ENCODE measurements at regions not wholly inside any gene's neighbourhood (a gene's known extent, or its start where the extent isn't known, plus 50 kb on each side); places are given as distances from the start of the nearest gene placed in this dataset.
"Not testable (repeated sequence)": the region's sequence is repeated elsewhere in the genome, so short reads cannot be mapped to it uniquely, and the experiment has no call there.

- in situ Hi-C loops (cut with MboI; ENCODE audit: low pct_unique_long_range_greater_than_20kb, low sequenced_read_pairs, unreplicated experiment) = no loop called here
- DNase-seq (ENCODE audit: low spot score) = no peak
- TF ChIP-seq, protein P1, sequence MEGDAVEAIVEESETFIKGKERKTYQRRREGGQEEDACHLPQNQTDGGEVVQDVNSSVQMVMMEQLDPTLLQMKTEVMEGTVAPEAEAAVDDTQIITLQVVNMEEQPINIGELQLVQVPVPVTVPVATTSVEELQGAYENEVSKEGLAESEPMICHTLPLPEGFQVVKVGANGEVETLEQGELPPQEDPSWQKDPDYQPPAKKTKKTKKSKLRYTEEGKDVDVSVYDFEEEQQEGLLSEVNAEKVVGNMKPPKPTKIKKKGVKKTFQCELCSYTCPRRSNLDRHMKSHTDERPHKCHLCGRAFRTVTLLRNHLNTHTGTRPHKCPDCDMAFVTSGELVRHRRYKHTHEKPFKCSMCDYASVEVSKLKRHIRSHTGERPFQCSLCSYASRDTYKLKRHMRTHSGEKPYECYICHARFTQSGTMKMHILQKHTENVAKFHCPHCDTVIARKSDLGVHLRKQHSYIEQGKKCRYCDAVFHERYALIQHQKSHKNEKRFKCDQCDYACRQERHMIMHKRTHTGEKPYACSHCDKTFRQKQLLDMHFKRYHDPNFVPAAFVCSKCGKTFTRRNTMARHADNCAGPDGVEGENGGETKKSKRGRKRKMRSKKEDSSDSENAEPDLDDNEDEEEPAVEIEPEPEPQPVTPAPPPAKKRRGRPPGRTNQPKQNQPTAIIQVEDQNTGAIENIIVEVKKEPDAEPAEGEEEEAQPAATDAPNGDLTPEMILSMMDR (IDR thresholded peaks at IDR 0.05; ENCODE audit: extremely low read depth, insufficient read depth, missing control alignments) = no peak
Observed at GRCh38 chr18:22704586-22704918, 228.6 kb upstream of the RBBP8 start.

- TF ChIP-seq, protein P1 (IDR thresholded peaks at IDR 0.05; ENCODE audit: extremely low read depth, insufficient read depth, missing control alignments) = no peak
- in situ Hi-C loops (cut with MboI; ENCODE audit: low pct_unique_long_range_greater_than_20kb, low sequenced_read_pairs, unreplicated experiment) = no loop called here
- DNase-seq (ENCODE audit: low spot score) = no peak
Observed at GRCh38 chr18:22705328-22705727, 227.8 kb upstream of the RBBP8 start.

DNA sequence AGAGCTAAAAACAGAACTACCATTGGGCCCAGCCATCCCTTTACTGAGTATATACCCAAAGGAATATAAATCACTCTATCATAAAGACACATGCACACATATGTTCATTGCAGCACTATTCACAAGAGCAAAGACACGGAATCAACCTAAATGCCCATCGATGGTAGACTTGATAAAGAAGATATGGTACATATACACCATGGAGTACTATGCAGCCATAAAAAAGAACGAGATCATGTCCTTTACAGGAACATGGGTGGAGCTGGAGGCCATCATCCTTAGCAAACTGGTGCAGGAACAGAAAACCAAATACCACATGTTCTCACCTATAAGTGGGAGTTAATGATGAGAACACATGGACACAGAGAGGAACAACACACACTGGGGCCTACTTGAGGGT, 227.1 kb upstream of the RBBP8 start:
- in situ Hi-C loops (cut with MboI; ENCODE audit: low pct_unique_long_range_greater_than_20kb, low sequenced_read_pairs, unreplicated experiment); DNase-seq (ENCODE audit: low spot score): not testable (repeated sequence)

DNA sequence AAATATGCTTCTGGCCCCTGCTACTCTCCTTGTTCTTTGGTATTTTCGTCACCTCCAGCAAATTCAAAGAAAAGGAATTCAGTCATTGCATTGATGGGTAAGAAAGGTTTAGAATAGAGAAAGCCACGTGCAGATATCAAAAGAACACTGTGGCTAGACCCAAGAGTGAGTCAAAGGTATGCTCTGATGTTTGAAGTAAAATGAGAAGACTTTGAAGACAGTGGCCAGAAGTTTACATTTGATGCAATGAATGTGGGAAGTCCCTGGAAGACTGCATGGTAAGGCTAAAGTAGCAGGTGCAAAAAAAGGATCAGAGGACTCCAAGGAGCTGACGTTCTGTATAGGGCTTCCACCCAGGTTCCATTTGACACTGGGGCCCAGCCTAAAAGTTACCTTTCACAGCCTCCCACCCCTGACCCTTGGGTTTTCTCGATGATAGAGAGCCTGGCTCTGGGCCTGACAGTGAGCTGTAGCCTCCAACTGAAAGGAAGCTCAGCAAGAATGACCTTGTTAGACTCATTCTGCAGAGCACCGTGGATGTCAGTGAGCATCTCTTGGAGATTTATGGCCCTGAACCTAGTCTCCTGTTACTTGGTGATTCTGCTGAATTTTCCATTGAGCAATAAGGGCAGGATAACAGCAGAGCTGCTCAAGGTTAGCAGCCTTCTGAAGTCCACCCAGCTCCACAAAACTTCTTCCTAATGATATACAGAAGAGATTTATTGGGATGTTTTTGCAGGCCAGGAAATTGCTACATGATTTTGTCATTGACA, 223.7 kb upstream of the RBBP8 start:
- in situ Hi-C loops (cut with MboI; ENCODE audit: low pct_unique_long_range_greater_than_20kb, low sequenced_read_pairs, unreplicated experiment) = no loop called here
- TF ChIP-seq, protein P1 (IDR thresholded peaks at IDR 0.05; ENCODE audit: extremely low read depth, insufficient read depth, missing control alignments) = no peak
- DNase-seq (ENCODE audit: low spot score) = no peak

GRCh38 chr18:22710673-22711191, 222.4 kb upstream of the RBBP8 start:
- DNase-seq (ENCODE audit: low spot score) = no peak
- in situ Hi-C loops (cut with MboI; ENCODE audit: low pct_unique_long_range_greater_than_20kb, low sequenced_read_pairs, unreplicated experiment) = no loop called here
- TF ChIP-seq, protein P1 (IDR thresholded peaks at IDR 0.05; ENCODE audit: extremely low read depth, insufficient read depth, missing control alignments) = no peak

DNA sequence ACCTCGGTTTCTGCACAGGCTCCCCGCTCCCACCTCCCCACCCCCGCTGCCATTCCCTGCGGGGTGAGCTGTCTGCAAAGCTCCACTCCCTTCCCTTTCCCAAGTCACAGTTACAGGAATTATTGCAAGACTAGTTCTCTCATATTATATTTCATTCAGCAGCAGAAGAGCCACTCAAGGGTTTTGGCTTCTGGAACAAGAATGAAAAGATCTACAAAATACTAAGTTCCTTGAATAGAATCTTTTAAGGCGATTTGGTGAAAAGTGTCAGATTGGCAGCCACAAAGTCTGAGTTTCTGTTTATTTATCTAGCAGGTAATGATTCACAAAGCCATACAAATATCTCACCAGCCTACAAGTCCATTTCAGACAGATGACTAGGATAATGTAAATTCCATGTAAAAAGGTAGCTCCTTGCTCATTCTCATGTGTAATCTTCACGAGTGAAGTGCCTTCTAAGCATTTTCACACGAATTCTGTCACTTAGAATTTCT, 221.9 kb upstream of the RBBP8 start:
- DNase-seq (ENCODE audit: low spot score) = no peak
- in situ Hi-C loops (cut with MboI; ENCODE audit: low pct_unique_long_range_greater_than_20kb, low sequenced_read_pairs, unreplicated experiment) = no loop called here
- TF ChIP-seq, protein P1 (IDR thresholded peaks at IDR 0.05; ENCODE audit: extremely low read depth, insufficient read depth, missing control alignments) = no peak

- in situ Hi-C loops (cut with MboI; ENCODE audit: low pct_unique_long_range_greater_than_20kb, low sequenced_read_pairs, unreplicated experiment) = no loop called here
- TF ChIP-seq, protein P1 (IDR thresholded peaks at IDR 0.05; ENCODE audit: extremely low read depth, insufficient read depth, missing control alignments) = no peak
- DNase-seq (ENCODE audit: low spot score) = no peak
Observed at GRCh38 chr18:22713511-22713910, 219.6 kb upstream of the RBBP8 start.

- DNase-seq (ENCODE audit: low spot score); in situ Hi-C loops (cut with MboI; ENCODE audit: low pct_unique_long_range_greater_than_20kb, low sequenced_read_pairs, unreplicated experiment): not testable (repeated sequence)
Observed at GRCh38 chr18:22717536-22717935, 215.6 kb upstream of the RBBP8 start.
